A549 (cell line): ENCODE measurements at regions not wholly inside any gene's neighbourhood (a gene's known extent, or its start where the extent isn't known, plus 50 kb on each side); places are given as distances from the start of the nearest gene placed in this dataset.

ENCODE experiments used
- ATAC-seq, 2 experiments: fragments of 200-7000 bp in 1 of 2; fragments of >200 bp in 1 of 2; cut with Nextera tagmentation in 1 of 2; cut with Tn5 transposase in 1 of 2; 3 replicates each; pipeline versions ENCODE4 v1.8.0 to v1.9.1; 2018 to 2020; ENCODE audit warnings: mild to moderate bottlenecking in 1 of 2, moderate library complexity in 1 of 2
- CTCF ChIA-PET: fragments of 300-600 bp; sonication (Branson Sonifier 250); formaldehyde crosslinking; extraction: SDS; loops from one replicate; lab custom pipeline; 2021; ENCODE audit warnings: antibody characterized with exemption, inconsistent platforms; lab: Yijun Ruan, JAX
- POLR2A ChIA-PET: fragments of 350-600 bp; formaldehyde crosslinking; extraction: SDS; loops from one replicate; lab custom pipeline; 2021; ENCODE audit warnings: antibody characterized with exemption, inconsistent platforms; lab: Yijun Ruan, JAX
- DNase-seq, 2 experiments: peaks; one replicate each; pipeline versions ENCODE4 v3.0.0 to v3.0.0-alpha.2; 2011 to 2016; ENCODE audit warnings: low read depth in 1 of 2, low spot score in 1 of 2
- FAIRE-seq: peaks from 2 replicates; lab custom pipeline; 2011; peaks lifted over from hg19 to GRCh38; lab: Jason Lieb, UNC
- H3K27ac ChIP-seq, 2 experiments: fragments of >200 bp; sonication (Bioruptor Twin); formaldehyde crosslinking; 3 replicates each; pipeline ENCODE4 v1.5.1; 2016 to 2017
- H3K4me1 ChIP-seq: fragments of >200 bp; sonication (Bioruptor Twin); formaldehyde crosslinking; 3 replicates; pipeline ENCODE4 v1.6.1; 2016
- H3K4me2 ChIP-seq: fragments of >200 bp; sonication (Bioruptor Twin); formaldehyde crosslinking; 3 replicates; pipeline ENCODE4 v1.6.1; 2016
- H3K4me3 ChIP-seq: fragments of >200 bp; sonication (Bioruptor Twin); formaldehyde crosslinking; 3 replicates; pipeline ENCODE4 v1.5.1; 2016
- H3K9me3 ChIP-seq: fragments of >200 bp; sonication (Bioruptor Twin); formaldehyde crosslinking; 3 replicates; pipeline ENCODE4 v1.6.1; 2016
- BHLHE40 ChIP-seq: IDR thresholded peaks from 2 replicates; pipeline ENCODE4 v1.6.1; 2012; ENCODE audit warnings: low read depth, low read length, inconsistent platforms
- CBX2 ChIP-seq: fragments of 200-600 bp; sonication (generic); IDR thresholded peaks from 2 replicates; pipeline ENCODE4 v1.6.1; 2016; ENCODE audit warnings: low read depth, mild to moderate bottlenecking, borderline replicate concordance
- CBX8 ChIP-seq: fragments of 200-600 bp; sonication (generic); IDR thresholded peaks from 2 replicates; pipeline ENCODE4 v1.6.1; 2016
- EHF ChIP-seq: fragments of 250-450 bp; sonication (Bioruptor Pico); IDR thresholded peaks from 2 replicates; pipeline ENCODE4 v1.5.0; 2020; ENCODE audit warnings: mild to moderate bottlenecking
- EHMT2 ChIP-seq: fragments of 200-600 bp; sonication (generic); IDR thresholded peaks from 2 replicates; pipeline ENCODE4 v1.6.1; 2016; ENCODE audit warnings: antibody characterized with exemption, low read depth, mild to moderate bottlenecking, moderate library complexity
- HOXB13 ChIP-seq: fragments of 250-450 bp; sonication (Bioruptor Pico); IDR thresholded peaks from 2 replicates; pipeline ENCODE4 v1.5.0; 2020; ENCODE audit warnings: low read depth, mild to moderate bottlenecking, moderate library complexity
- HOXB5 ChIP-seq: fragments of 250-450 bp; sonication (Bioruptor Pico); IDR thresholded peaks from 2 replicates; pipeline ENCODE4 v1.5.0; 2020; ENCODE audit warnings: mild to moderate bottlenecking, moderate library complexity
- JUN ChIP-seq, 2 experiments: fragments of >200 bp; sonication (Bioruptor Twin); formaldehyde crosslinking; IDR thresholded peaks; 2 replicates in 1 of 2; 3 replicates in 1 of 2; pipeline ENCODE4 v1.6.1; 2016 to 2017
- MAZ ChIP-seq: fragments of 150-350 bp; IDR thresholded peaks from 2 replicates; pipeline ENCODE4 v1.6.1; 2014; ENCODE audit warnings: antibody characterized with exemption, low read depth, low read length, borderline replicate concordance
- NPAS2 ChIP-seq: fragments of 250-450 bp; sonication (Bioruptor Pico); IDR thresholded peaks from 2 replicates; pipeline ENCODE4 v1.8.0; 2022; ENCODE audit warnings: mild to moderate bottlenecking, moderate library complexity, borderline replicate concordance
- POLR2AphosphoS2 ChIP-seq: conservative IDR thresholded peaks from 2 replicates; pipeline ENCODE4 v1.6.1; 2012; ENCODE audit warnings: low read length, improper control_type of control experiment, inconsistent platforms
- RAD21 ChIP-seq, 2 experiments: fragments of >200 bp in 1 of 2; sonication (Bioruptor Twin) in 1 of 2; formaldehyde crosslinking in 1 of 2; IDR thresholded peaks in 1 of 2; conservative IDR thresholded peaks in 1 of 2; 2 replicates in 1 of 2; 3 replicates in 1 of 2; pipeline ENCODE4 v1.6.1; 2012 to 2018; ENCODE audit warnings: inconsistent platforms in 1 of 2
- RCOR1 ChIP-seq: fragments of 150-350 bp; IDR thresholded peaks from 2 replicates; pipeline ENCODE4 v1.6.1; 2014; ENCODE audit warnings: antibody characterized with exemption, low read length, low read depth
- SMC3 ChIP-seq: fragments of >200 bp; sonication (Bioruptor Twin); formaldehyde crosslinking; IDR thresholded peaks from 3 replicates; pipeline ENCODE4 v1.6.1; 2018; ENCODE audit warnings: inconsistent platforms
- SREBF2 ChIP-seq: fragments of 450-650 bp; IDR thresholded peaks from 2 replicates; pipeline ENCODE4 v1.6.1; 2014; ENCODE audit warnings: mild to moderate bottlenecking, moderate library complexity
- ZC3H11A ChIP-seq: fragments of 450-650 bp; IDR thresholded peaks from 2 replicates; pipeline ENCODE4 v1.6.1; 2014; ENCODE audit warnings: antibody characterized with exemption, mild to moderate bottlenecking
- WGBS: methylation state at CpG from one replicate; pipeline ENCODE4 v1.1.6; 2017; ENCODE audit errors: missing lambda C conversion rate; 5-methylcytosine and 5-hydroxymethylcytosine counted together
- TF ChIP-seq, protein P1 (sequence below): IDR thresholded peaks from 2 replicates; pipeline ENCODE4 v1.6.1; 2012; ENCODE audit warnings: low read depth, borderline replicate concordance
- TF ChIP-seq, protein P2 (sequence below): fragments of 150-350 bp; IDR thresholded peaks from 2 replicates; pipeline ENCODE4 v1.6.1; 2014; ENCODE audit warnings: low read depth, mild to moderate bottlenecking, low read length
- TF ChIP-seq, protein P3 (sequence below): fragments of 450-650 bp; IDR thresholded peaks from 2 replicates; pipeline ENCODE4 v1.6.1; 2014; ENCODE audit warnings: antibody characterized with exemption
- TF ChIP-seq, protein P4 (sequence below): fragments of 250-450 bp; sonication (Bioruptor Pico); IDR thresholded peaks from 2 replicates; pipeline ENCODE4 v1.5.0; 2021; ENCODE audit warnings: mild to moderate bottlenecking, moderate library complexity, borderline replicate concordance

DNA sequence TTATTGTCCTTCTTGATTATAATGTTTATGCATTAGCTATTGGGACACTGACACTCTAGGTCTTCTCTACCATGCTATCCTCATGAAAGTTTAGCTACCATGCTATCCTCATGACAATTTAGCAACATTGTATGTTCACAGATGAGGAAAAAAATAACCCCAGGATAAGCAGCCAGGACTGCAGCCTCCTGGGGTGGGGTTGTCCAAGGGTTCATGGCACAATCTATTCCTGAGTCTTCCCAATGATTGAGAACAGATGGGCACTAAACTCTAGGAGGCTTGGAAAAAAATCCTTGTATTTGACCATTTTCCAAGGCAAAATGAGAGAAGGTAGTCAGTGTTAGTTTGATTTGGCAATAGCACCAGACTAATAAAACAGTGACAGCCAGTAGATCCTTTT is 619.8 kb upstream of the LCORL start:
- ChIA-PET POLR2A (no interaction called here), CTCF (no interaction called here)
- DNase-seq (no peak), FAIRE-seq (no peak), ATAC-seq (no peak)
- no peak for TF ChIP-seq EHMT2
- TF ChIP-seq, protein P1, sequence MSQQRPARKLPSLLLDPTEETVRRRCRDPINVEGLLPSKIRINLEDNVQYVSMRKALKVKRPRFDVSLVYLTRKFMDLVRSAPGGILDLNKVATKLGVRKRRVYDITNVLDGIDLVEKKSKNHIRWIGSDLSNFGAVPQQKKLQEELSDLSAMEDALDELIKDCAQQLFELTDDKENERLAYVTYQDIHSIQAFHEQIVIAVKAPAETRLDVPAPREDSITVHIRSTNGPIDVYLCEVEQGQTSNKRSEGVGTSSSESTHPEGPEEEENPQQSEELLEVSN = no peak
- no peak for TF ChIP-seq RCOR1
- Histone ChIP-seq H3K4me2 (no peak overlapping the region), H3K4me1 (no peaks in the 10 kb centered on the region), H3K4me3 (no peak overlapping the region), H3K9me3 (no peaks in the 10 kb centered on the region), H3K27ac (no peak overlapping the region)

DNA sequence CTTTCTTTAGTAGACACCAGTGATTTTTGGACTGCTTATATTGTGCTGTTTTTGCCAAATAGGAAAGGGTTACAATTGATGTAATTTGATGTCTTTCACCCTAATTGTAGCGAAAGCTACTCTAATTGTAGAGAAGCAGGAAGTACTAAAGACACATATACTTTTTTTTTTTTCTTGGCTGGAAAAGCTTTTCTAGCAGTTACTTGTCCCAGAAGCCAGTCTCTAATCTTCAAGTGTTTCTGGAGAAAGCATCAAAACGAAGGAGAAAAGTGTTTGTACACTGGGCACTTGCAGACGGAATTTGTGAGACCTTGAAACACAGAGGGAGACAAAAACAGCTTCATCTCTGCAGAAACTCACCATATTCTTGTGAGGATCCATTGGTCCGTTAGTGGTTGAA is 616.5 kb upstream of the LCORL start:
- no peak for FAIRE-seq
- Histone ChIP-seq H3K4me3 (no peak overlapping the region), H3K27ac (no peak overlapping the region), H3K9me3 (no peaks in the 10 kb centered on the region), H3K4me1 (no peaks in the 10 kb centered on the region), H3K4me2 (no peak overlapping the region)
- no peak for DNase-seq
- TF ChIP-seq CBX2 (no peak), MAZ (no peak), BHLHE40 (no peak), NPAS2 (CRISPR knock-in tag) (no peak), CBX8 (no peak), EHF (CRISPR knock-in tag) (no peak), JUN (IDR thresholded peaks at IDR 0.05) (no peak), HOXB5 (no peak), HOXB13 (CRISPR knock-in tag) (no peak), ZC3H11A (no peak), SREBF2 (no peak), POLR2AphosphoS2 (no peak), RAD21 (conservative IDR thresholded peaks at IDR 0.05 in 1 of 2, IDR thresholded peaks at IDR 0.05 in 1 of 2) (no peak), RCOR1 (no peak), SMC3 (no peak)
- TF ChIP-seq, protein P2, sequence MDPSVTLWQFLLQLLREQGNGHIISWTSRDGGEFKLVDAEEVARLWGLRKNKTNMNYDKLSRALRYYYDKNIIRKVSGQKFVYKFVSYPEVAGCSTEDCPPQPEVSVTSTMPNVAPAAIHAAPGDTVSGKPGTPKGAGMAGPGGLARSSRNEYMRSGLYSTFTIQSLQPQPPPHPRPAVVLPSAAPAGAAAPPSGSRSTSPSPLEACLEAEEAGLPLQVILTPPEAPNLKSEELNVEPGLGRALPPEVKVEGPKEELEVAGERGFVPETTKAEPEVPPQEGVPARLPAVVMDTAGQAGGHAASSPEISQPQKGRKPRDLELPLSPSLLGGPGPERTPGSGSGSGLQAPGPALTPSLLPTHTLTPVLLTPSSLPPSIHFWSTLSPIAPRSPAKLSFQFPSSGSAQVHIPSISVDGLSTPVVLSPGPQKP = no peak
- TF ChIP-seq, protein P1 = no peak
- TF ChIP-seq, protein P3, sequence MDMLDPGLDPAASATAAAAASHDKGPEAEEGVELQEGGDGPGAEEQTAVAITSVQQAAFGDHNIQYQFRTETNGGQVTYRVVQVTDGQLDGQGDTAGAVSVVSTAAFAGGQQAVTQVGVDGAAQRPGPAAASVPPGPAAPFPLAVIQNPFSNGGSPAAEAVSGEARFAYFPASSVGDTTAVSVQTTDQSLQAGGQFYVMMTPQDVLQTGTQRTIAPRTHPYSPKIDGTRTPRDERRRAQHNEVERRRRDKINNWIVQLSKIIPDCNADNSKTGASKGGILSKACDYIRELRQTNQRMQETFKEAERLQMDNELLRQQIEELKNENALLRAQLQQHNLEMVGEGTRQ = no peak
- TF ChIP-seq, protein P4, sequence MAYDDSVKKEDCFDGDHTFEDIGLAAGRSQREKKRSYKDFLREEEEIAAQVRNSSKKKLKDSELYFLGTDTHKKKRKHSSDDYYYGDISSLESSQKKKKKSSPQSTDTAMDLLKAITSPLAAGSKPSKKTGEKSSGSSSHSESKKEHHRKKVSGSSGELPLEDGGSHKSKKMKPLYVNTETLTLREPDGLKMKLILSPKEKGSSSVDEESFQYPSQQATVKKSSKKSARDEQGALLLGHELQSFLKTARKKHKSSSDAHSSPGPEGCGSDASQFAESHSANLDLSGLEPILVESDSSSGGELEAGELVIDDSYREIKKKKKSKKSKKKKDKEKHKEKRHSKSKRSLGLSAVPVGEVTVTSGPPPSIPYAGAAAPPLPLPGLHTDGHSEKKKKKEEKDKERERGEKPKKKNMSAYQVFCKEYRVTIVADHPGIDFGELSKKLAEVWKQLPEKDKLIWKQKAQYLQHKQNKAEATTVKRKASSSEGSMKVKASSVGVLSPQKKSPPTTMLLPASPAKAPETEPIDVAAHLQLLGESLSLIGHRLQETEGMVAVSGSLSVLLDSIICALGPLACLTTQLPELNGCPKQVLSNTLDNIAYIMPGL (CRISPR knock-in tag) = no peak
- POLR2A ChIA-PET = no interaction called here
- ATAC-seq = no peak
- CTCF ChIA-PET = interaction anchor here (0.9 kb wide), 1 partner anchor 10 kb away, joined by 3 read pairs; no protein-coding TSS in a partner anchor
- 1% methylated on average over 4 of the region's 4 CpGs for WGBS
